Lower leg skin (tissue), 3 donors: ENCODE measurements at regions not wholly inside any gene's neighbourhood (a gene's known extent, or its start where the extent isn't known, plus 50 kb on each side); places are given as distances from the start of the nearest gene placed in this dataset.

Source experiments
- CTCF ChIP-seq, 3 donors: fragments of 450-650 bp; IDR thresholded peaks; one replicate each; pipeline ENCODE4 v1.5.1; 2016; ENCODE audit warnings: antibody characterized with exemption in 3 of 3, mild to moderate bottlenecking in 3 of 3, moderate library complexity in 2 of 3
- POLR2A ChIP-seq, 2 donors: fragments of 450-650 bp; IDR thresholded peaks; one replicate each; pipeline ENCODE4 v1.6.1; 2016 to 2017; ENCODE audit warnings: antibody characterized with exemption in 2 of 2, mild to moderate bottlenecking in 1 of 2, moderate library complexity in 1 of 2

- TF ChIP-seq CTCF (IDR thresholded peaks at IDR 0.05) (no peak), POLR2A (IDR thresholded peaks at IDR 0.05) (no peak)
Measured at GRCh38 chr16:6864244-6864643, 468.4 kb upstream of the RBFOX1 start.
